HCT116 (cell line): ENCODE measurements at regions not wholly inside any gene's neighbourhood (a gene's known extent, or its start where the extent isn't known, plus 50 kb on each side); places are given as distances from the start of the nearest gene placed in this dataset.

Experiments used
- CBX3 ChIP-seq: IDR thresholded peaks from 2 replicates; pipeline ENCODE4 v1.6.1; 2012; ENCODE audit warnings: low read depth
- EGR1 ChIP-seq: IDR thresholded peaks from 2 replicates; pipeline ENCODE4 v1.6.1; 2012; ENCODE audit warnings: low read depth
- EZH2 ChIP-seq: fragments of 200-600 bp; sonication (generic); IDR thresholded peaks from 2 replicates; pipeline ENCODE4 v1.6.1; 2017; ENCODE audit warnings: antibody characterized with exemption, mixed run types
- EZH2phosphoT487 ChIP-seq: fragments of 200-600 bp; IDR thresholded peaks from 2 replicates; pipeline ENCODE4 v1.6.1; 2018; ENCODE audit warnings: antibody characterized with exemption, borderline replicate concordance
- JUND ChIP-seq: IDR thresholded peaks from 2 replicates; pipeline ENCODE4 v1.6.1; 2012
- POLR2A ChIP-seq: IDR thresholded peaks from 2 replicates; pipeline ENCODE4 v1.7.0; 2011; ENCODE audit warnings: borderline replicate concordance; ENCODE audit not compliant: insufficient read depth, insufficient read length; ENCODE audit errors: extremely low read depth
- POLR2AphosphoS5 ChIP-seq: IDR thresholded peaks from 2 replicates; pipeline ENCODE4 v1.6.1; 2011; ENCODE audit warnings: mild to moderate bottlenecking, low read depth, low read length, moderate library complexity
- RAD21 ChIP-seq: IDR thresholded peaks from 2 replicates; pipeline ENCODE4 v1.6.1; 2012; ENCODE audit warnings: low read depth, mild to moderate bottlenecking
- SP1 ChIP-seq: IDR thresholded peaks from 2 replicates; pipeline ENCODE4 v1.6.1; 2012; ENCODE audit warnings: low read depth
- SRF ChIP-seq: IDR thresholded peaks from 2 replicates; pipeline ENCODE4 v1.6.1; 2012; ENCODE audit warnings: low read depth
- ZNF274 ChIP-seq: fragments of 200-500 bp; sonication (Bioruptor generic); IDR thresholded peaks from 2 replicates; pipeline ENCODE4 v1.6.1; 2014; ENCODE audit warnings: mild to moderate bottlenecking, low read depth, low read length, inconsistent platforms
- TF ChIP-seq, protein P1 (sequence below), 3 experiments: fragments of 200-600 bp in 1 of 3; sonication (generic) in 1 of 3; IDR thresholded peaks in 2 of 3; conservative IDR thresholded peaks in 1 of 3; 2 replicates each; pipeline ENCODE4 v1.5.1; 2012 to 2017; ENCODE audit warnings: low read depth in 2 of 3, low read length in 2 of 3, antibody characterized with exemption in 1 of 3, borderline replicate concordance in 1 of 3, control low read depth in 1 of 3, mild to moderate bottlenecking in 1 of 3, mixed read lengths in 1 of 3, mixed run types in 1 of 3, moderate library complexity in 1 of 3; ENCODE audit not compliant: insufficient read depth in 1 of 3
- TF ChIP-seq, protein P2 (sequence below): IDR thresholded peaks from 2 replicates; pipeline ENCODE4 v1.6.1; 2012
- TF ChIP-seq, protein P3 (sequence below): IDR thresholded peaks from 2 replicates; pipeline ENCODE4 v1.6.1; 2012

GRCh38 chr4:23084559-23085248 is 392.0 kb downstream of the GBA3 start:
- no peak for TF ChIP-seq EZH2
- no peak for TF ChIP-seq JUND
- TF ChIP-seq SRF: no peak
- TF ChIP-seq SP1: no peak
- TF ChIP-seq POLR2A: no peak
- TF ChIP-seq, protein P1, sequence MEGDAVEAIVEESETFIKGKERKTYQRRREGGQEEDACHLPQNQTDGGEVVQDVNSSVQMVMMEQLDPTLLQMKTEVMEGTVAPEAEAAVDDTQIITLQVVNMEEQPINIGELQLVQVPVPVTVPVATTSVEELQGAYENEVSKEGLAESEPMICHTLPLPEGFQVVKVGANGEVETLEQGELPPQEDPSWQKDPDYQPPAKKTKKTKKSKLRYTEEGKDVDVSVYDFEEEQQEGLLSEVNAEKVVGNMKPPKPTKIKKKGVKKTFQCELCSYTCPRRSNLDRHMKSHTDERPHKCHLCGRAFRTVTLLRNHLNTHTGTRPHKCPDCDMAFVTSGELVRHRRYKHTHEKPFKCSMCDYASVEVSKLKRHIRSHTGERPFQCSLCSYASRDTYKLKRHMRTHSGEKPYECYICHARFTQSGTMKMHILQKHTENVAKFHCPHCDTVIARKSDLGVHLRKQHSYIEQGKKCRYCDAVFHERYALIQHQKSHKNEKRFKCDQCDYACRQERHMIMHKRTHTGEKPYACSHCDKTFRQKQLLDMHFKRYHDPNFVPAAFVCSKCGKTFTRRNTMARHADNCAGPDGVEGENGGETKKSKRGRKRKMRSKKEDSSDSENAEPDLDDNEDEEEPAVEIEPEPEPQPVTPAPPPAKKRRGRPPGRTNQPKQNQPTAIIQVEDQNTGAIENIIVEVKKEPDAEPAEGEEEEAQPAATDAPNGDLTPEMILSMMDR (IDR thresholded peaks at IDR 0.05 in 2 of 3, conservative IDR thresholded peaks at IDR 0.05 in 1 of 3; ENCODE audit: borderline replicate concordance in 1 of 3, insufficient read depth in 1 of 3, low read depth in 2 of 3, low read length in 2 of 3): no peak
- no peak for TF ChIP-seq EGR1
- TF ChIP-seq, protein P2, sequence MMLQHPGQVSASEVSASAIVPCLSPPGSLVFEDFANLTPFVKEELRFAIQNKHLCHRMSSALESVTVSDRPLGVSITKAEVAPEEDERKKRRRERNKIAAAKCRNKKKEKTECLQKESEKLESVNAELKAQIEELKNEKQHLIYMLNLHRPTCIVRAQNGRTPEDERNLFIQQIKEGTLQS: no peak
- TF ChIP-seq, protein P3, sequence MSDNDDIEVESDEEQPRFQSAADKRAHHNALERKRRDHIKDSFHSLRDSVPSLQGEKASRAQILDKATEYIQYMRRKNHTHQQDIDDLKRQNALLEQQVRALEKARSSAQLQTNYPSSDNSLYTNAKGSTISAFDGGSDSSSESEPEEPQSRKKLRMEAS: no peak
- no peak for TF ChIP-seq POLR2AphosphoS5
- TF ChIP-seq RAD21: no peak
- TF ChIP-seq ZNF274: no peak
- no peak for TF ChIP-seq EZH2phosphoT487
- no peak for TF ChIP-seq CBX3
